WTC11 (cell line): ENCODE measurements at regions not wholly inside any gene's neighbourhood (a gene's known extent, or its start where the extent isn't known, plus 50 kb on each side); places are given as distances from the start of the nearest gene placed in this dataset.

Experiments
- ATAC-seq: fragments of 200-7000 bp; cut with Tn5 transposase; 2 replicates; pipeline ENCODE4 v1.10.0; 2021; ENCODE audit warnings: mild to moderate bottlenecking, moderate library complexity
- CTCF ChIA-PET: fragments of 300-600 bp; sonication (Branson Sonifier 250); formaldehyde crosslinking; loops from one replicate; lab custom pipeline; 2021; ENCODE audit warnings: antibody characterized with exemption; lab: Charles Lee
- POLR2A ChIA-PET: fragments of 350-600 bp; sonication (Branson Sonifier 250); formaldehyde crosslinking; loops from one replicate; lab custom pipeline; 2021; ENCODE audit warnings: antibody characterized with exemption; lab: Charles Lee
- DNase-seq: peaks from one replicate; pipeline ENCODE4 v3.0.0; 2021; ENCODE audit warnings: low spot score
- H3K27ac Mint-ChIP-seq: 2 replicates; pipeline ENCODE4 v1.8.0; 2021; ENCODE audit warnings: mixed read lengths
- H3K27me3 Mint-ChIP-seq: 2 replicates; pipeline ENCODE4 v1.8.0; 2021; ENCODE audit warnings: low read depth, mild to moderate bottlenecking, moderate library complexity, mixed read lengths
- H3K36me3 Mint-ChIP-seq: 2 replicates; pipeline ENCODE4 v1.8.0; 2021; ENCODE audit warnings: mixed read lengths
- H3K4me1 Mint-ChIP-seq: 2 replicates; pipeline ENCODE4 v1.8.0; 2022; ENCODE audit warnings: mixed read lengths
- H3K4me3 Mint-ChIP-seq: 2 replicates; pipeline ENCODE4 v1.8.0; 2021; ENCODE audit warnings: mild to moderate bottlenecking, moderate library complexity, mixed read lengths
- H3K9me3 Mint-ChIP-seq: 2 replicates; pipeline ENCODE4 v1.8.0; 2021; ENCODE audit warnings: mixed read lengths
- CREB1 ChIP-seq: sonication (generic); formaldehyde crosslinking; IDR thresholded peaks from 2 replicates; pipeline ENCODE4 v1.8.0; 2023; ENCODE audit warnings: mild to moderate bottlenecking, missing genetic modification reagents
- FOXP1 ChIP-seq: sonication (generic); formaldehyde crosslinking; IDR thresholded peaks from 2 replicates; pipeline ENCODE4 v1.8.0; 2022; ENCODE audit warnings: missing genetic modification reagents, mild to moderate bottlenecking, moderate library complexity, borderline replicate concordance
- GTF2I ChIP-seq: fragments of 250-450 bp; sonication (Bioruptor Pico); conservative IDR thresholded peaks from 2 replicates; pipeline ENCODE4 v1.4.0; 2021; ENCODE audit warnings: mild to moderate bottlenecking
- JUN ChIP-seq: sonication (generic); formaldehyde crosslinking; IDR thresholded peaks from 2 replicates; pipeline ENCODE4 v1.8.0; 2023; ENCODE audit warnings: mild to moderate bottlenecking, missing genetic modification reagents
- KAT7 ChIP-seq: sonication (generic); formaldehyde crosslinking; IDR thresholded peaks from 2 replicates; pipeline ENCODE4 v1.8.1; 2023; ENCODE audit warnings: missing genetic modification reagents, mild to moderate bottlenecking, borderline replicate concordance
- NFE2L1 ChIP-seq: sonication (generic); formaldehyde crosslinking; IDR thresholded peaks from 2 replicates; pipeline ENCODE4 v1.8.1; 2023; ENCODE audit warnings: missing genetic modification reagents
- NR2C2 ChIP-seq: sonication (generic); formaldehyde crosslinking; IDR thresholded peaks from 2 replicates; pipeline ENCODE4 v1.8.0; 2022; ENCODE audit warnings: mild to moderate bottlenecking, missing genetic modification reagents
- NR3C1 ChIP-seq: sonication (generic); formaldehyde crosslinking; conservative IDR thresholded peaks from 2 replicates; pipeline ENCODE4 v1.8.1; 2023; ENCODE audit warnings: low read depth, mild to moderate bottlenecking, missing genetic modification reagents
- PRRX2 ChIP-seq: fragments of 250-450 bp; sonication (Bioruptor Pico); IDR thresholded peaks from 2 replicates; pipeline ENCODE4 v1.8.0; 2021; ENCODE audit warnings: mild to moderate bottlenecking
- SOX15 ChIP-seq: fragments of 250-450 bp; sonication (Bioruptor Pico); IDR thresholded peaks from 2 replicates; pipeline ENCODE4 v1.9.0; 2021; ENCODE audit warnings: mild to moderate bottlenecking
- TEAD1 ChIP-seq: sonication (generic); formaldehyde crosslinking; IDR thresholded peaks from 2 replicates; pipeline ENCODE4 v1.8.0; 2022; ENCODE audit warnings: mild to moderate bottlenecking, missing genetic modification reagents
- ZBTB21 ChIP-seq: sonication (generic); formaldehyde crosslinking; IDR thresholded peaks from 2 replicates; pipeline ENCODE4 v1.8.1; 2023; ENCODE audit warnings: mild to moderate bottlenecking, missing genetic modification reagents, borderline replicate concordance
- ZNF219 ChIP-seq: sonication (generic); formaldehyde crosslinking; IDR thresholded peaks from 2 replicates; pipeline ENCODE4 v1.8.0; 2023; ENCODE audit warnings: missing genetic modification reagents, mild to moderate bottlenecking, borderline replicate concordance
- ZNF263 ChIP-seq: sonication (generic); formaldehyde crosslinking; IDR thresholded peaks from 2 replicates; pipeline ENCODE4 v1.8.1; 2022; ENCODE audit warnings: low read depth, mild to moderate bottlenecking, moderate library complexity, missing genetic modification reagents
- TF ChIP-seq, protein P1 (sequence below): sonication (generic); formaldehyde crosslinking; IDR thresholded peaks from 2 replicates; pipeline ENCODE4 v1.8.1; 2023; ENCODE audit warnings: mild to moderate bottlenecking, missing genetic modification reagents
- TF ChIP-seq, protein P2 (sequence below): sonication (generic); formaldehyde crosslinking; IDR thresholded peaks from 2 replicates; pipeline ENCODE4 v1.8.1; 2022; ENCODE audit warnings: low read depth, missing genetic modification reagents, borderline replicate concordance
- TF ChIP-seq, protein P3 (sequence below): fragments of 250-450 bp; sonication (Bioruptor Pico); IDR thresholded peaks from 2 replicates; pipeline ENCODE4 v2.1.2; 2022; ENCODE audit warnings: mild to moderate bottlenecking, moderate library complexity
- TF ChIP-seq, protein P4 (sequence below): sonication (generic); formaldehyde crosslinking; IDR thresholded peaks from 2 replicates; pipeline ENCODE4 v1.8.1; 2023; ENCODE audit warnings: mild to moderate bottlenecking, missing genetic modification reagents, moderate library complexity
- TF ChIP-seq, protein P5 (sequence below): sonication (generic); formaldehyde crosslinking; IDR thresholded peaks from 2 replicates; pipeline ENCODE4 v1.8.0; 2022; ENCODE audit warnings: missing genetic modification reagents
- TF ChIP-seq, protein P6 (sequence below): fragments of 250-450 bp; sonication (Bioruptor Pico); conservative IDR thresholded peaks from 2 replicates; pipeline ENCODE4 v1.9.0; 2021; ENCODE audit warnings: mild to moderate bottlenecking

DNA sequence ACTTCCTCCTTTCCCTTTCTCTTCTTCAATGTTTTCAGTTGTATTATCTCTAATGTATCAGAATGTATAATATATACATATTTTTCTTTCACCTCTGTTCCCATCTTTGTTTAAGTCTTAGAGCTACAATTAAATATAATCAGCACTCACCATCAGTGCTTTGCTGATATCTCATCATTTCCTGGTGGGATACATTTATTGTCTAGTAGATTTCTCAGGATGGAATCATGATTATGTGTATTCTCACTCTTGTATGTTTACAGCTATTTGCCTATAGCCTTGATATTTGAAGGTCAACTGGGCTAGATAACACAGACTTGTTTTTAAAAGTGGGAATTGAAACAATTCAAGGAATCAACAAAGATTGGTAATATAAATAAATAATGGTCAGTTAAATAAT is 124.9 kb upstream of the EEA1 start:
- Mint-ChIP-seq H3K27ac (no peak overlapping the region), H3K4me3 (no peak overlapping the region), H3K4me1 (peaks cover 33% of the 10 kb centered on the region), H3K27me3 (no peaks in the 10 kb centered on the region), H3K36me3 (no peaks in the 10 kb centered on the region), H3K9me3 (no peaks in the 10 kb centered on the region)
- CTCF ChIA-PET, result no interaction called here
- POLR2A ChIA-PET, result no interaction called here
- no peak for DNase-seq
- no peak for ATAC-seq
- TF ChIP-seq GTF2I (no peak), JUN (CRISPR knock-in tag) (no peak), SOX15 (CRISPR knock-in tag) (no peak), CREB1 (CRISPR knock-in tag) (no peak), TEAD1 (no peak), NFE2L1 (CRISPR knock-in tag) (no peak), ZBTB21 (no peak), FOXP1 (CRISPR knock-in tag) (no peak), KAT7 (CRISPR knock-in tag) (no peak), NR3C1 (no peak), ZNF263 (CRISPR knock-in tag) (no peak), PRRX2 (CRISPR knock-in tag) (no peak), ZNF219 (no peak), NR2C2 (CRISPR knock-in tag) (no peak)
- TF ChIP-seq, protein P1, sequence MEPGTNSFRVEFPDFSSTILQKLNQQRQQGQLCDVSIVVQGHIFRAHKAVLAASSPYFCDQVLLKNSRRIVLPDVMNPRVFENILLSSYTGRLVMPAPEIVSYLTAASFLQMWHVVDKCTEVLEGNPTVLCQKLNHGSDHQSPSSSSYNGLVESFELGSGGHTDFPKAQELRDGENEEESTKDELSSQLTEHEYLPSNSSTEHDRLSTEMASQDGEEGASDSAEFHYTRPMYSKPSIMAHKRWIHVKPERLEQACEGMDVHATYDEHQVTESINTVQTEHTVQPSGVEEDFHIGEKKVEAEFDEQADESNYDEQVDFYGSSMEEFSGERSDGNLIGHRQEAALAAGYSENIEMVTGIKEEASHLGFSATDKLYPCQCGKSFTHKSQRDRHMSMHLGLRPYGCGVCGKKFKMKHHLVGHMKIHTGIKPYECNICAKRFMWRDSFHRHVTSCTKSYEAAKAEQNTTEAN (CRISPR knock-in tag), result no peak
- TF ChIP-seq, protein P2, sequence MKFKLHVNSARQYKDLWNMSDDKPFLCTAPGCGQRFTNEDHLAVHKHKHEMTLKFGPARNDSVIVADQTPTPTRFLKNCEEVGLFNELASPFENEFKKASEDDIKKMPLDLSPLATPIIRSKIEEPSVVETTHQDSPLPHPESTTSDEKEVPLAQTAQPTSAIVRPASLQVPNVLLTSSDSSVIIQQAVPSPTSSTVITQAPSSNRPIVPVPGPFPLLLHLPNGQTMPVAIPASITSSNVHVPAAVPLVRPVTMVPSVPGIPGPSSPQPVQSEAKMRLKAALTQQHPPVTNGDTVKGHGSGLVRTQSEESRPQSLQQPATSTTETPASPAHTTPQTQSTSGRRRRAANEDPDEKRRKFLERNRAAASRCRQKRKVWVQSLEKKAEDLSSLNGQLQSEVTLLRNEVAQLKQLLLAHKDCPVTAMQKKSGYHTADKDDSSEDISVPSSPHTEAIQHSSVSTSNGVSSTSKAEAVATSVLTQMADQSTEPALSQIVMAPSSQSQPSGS, result no peak
- TF ChIP-seq, protein P3, sequence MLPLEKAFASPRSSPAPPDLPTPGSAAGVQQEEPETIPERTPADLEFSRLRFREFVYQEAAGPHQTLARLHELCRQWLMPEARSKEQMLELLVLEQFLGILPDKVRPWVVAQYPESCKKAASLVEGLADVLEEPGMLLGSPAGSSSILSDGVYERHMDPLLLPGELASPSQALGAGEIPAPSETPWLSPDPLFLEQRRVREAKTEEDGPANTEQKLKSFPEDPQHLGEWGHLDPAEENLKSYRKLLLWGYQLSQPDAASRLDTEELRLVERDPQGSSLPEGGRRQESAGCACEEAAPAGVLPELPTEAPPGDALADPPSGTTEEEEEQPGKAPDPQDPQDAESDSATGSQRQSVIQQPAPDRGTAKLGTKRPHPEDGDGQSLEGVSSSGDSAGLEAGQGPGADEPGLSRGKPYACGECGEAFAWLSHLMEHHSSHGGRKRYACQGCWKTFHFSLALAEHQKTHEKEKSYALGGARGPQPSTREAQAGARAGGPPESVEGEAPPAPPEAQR, result no peak
- TF ChIP-seq, protein P4, sequence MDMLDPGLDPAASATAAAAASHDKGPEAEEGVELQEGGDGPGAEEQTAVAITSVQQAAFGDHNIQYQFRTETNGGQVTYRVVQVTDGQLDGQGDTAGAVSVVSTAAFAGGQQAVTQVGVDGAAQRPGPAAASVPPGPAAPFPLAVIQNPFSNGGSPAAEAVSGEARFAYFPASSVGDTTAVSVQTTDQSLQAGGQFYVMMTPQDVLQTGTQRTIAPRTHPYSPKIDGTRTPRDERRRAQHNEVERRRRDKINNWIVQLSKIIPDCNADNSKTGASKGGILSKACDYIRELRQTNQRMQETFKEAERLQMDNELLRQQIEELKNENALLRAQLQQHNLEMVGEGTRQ (CRISPR knock-in tag), result no peak
- TF ChIP-seq, protein P5, sequence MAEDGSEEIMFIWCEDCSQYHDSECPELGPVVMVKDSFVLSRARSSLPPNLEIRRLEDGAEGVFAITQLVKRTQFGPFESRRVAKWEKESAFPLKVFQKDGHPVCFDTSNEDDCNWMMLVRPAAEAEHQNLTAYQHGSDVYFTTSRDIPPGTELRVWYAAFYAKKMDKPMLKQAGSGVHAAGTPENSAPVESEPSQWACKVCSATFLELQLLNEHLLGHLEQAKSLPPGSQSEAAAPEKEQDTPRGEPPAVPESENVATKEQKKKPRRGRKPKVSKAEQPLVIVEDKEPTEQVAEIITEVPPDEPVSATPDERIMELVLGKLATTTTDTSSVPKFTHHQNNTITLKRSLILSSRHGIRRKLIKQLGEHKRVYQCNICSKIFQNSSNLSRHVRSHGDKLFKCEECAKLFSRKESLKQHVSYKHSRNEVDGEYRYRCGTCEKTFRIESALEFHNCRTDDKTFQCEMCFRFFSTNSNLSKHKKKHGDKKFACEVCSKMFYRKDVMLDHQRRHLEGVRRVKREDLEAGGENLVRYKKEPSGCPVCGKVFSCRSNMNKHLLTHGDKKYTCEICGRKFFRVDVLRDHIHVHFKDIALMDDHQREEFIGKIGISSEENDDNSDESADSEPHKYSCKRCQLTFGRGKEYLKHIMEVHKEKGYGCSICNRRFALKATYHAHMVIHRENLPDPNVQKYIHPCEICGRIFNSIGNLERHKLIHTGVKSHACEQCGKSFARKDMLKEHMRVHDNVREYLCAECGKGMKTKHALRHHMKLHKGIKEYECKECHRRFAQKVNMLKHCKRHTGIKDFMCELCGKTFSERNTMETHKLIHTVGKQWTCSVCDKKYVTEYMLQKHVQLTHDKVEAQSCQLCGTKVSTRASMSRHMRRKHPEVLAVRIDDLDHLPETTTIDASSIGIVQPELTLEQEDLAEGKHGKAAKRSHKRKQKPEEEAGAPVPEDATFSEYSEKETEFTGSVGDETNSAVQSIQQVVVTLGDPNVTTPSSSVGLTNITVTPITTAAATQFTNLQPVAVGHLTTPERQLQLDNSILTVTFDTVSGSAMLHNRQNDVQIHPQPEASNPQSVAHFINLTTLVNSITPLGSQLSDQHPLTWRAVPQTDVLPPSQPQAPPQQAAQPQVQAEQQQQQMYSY (CRISPR knock-in tag), result no peak
- TF ChIP-seq, protein P6, sequence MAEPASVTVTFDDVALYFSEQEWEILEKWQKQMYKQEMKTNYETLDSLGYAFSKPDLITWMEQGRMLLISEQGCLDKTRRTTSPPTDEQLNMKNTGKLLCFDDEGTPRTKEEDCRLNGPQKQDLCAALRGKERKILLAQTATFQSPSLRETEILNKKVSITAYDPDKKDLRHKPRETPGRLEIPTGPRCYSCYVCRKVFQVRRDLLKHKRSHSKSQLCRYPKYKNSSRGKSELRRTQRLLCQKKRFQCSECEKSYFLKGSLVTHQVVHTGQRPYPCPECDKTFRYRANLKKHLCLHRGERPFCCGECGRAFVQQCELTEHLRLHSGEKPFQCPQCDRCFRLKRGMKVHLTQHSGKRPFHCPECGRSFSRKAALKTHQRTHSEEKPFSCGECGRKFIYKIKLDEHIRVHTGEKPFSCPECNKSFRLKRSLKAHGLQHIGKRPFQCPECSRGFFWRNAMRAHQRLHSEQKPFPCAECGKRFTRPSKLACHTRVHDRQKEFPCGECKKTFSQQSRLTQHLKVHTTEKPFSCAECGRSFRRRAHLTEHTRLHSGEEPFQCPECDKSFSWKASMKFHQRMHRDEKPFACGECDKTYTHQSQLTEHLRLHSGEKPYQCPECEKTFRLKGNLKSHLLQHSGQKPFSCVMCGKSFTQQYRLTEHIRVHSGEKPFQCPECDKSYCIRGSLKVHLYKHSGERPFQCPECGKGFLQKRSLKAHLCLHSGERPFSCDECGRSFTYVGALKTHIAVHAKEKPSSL, result no peak
